ENCODE measurements at regions not wholly inside any gene's neighbourhood (a gene's known extent, or its start where the extent isn't known, plus 50 kb on each side); places are given as distances from the start of the nearest gene placed in this dataset.

DNA sequence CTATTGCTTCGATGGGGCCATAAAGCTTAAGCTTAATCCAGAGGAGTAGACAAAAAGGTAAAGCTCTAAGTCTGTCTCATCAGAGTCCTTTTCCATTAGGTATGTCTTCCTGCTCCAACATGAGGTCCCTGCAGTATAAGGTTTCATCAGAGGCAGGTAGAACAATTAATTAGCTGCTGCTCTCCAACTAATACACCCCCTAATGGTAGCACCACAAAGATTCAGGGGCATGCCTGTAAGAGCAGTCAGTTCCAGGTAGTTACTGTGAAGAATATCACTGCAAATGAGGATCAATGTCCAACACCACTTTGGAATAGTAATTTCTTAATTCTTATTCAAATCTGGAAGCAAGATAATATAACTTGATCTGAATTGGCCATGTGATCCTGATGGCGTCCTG lies 160.3 kb upstream of the ESRRG start:
- DNase-seq (ENCODE audit: low read depth) = no peak

DNA sequence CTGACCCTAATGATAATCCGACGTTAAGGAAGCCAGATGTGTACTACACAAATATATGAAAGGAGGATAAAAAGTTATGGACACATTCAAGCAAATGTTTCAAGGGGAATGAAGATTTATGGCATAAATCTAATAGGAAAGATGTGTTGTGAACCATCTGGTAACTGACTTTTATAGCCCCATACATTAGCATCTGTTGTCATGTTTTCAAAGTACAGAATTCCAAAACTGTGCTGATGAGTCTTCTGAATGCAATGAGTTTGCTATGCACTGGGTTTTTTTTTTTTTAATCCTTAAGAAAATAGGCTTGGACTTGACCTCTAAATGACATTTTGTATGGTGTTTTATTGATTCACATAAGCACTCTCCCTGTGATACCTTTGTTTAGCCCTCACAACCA lies 158.5 kb upstream of the ESRRG start:
- no peak for DNase-seq (ENCODE audit: low read depth)

DNA sequence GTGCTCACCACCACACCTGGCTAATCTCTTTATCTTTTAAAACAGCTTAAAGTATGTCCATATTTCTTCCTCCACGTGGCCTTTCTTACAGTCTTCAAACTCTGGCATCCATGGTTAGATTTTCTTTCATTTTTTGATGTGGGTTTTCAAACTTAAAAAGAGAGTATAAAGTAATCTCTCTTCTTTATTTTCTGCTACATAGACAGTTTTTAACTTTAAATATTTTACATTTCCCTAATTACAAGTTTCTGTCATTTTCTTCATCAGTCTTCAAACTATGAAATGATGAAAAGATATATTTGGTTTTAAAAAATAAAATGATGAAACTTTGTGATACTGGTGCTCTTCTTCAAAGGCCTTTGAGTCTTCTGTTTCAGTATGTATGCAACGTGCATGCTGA lies 143.5 kb upstream of the ESRRG start:
- no peak for DNase-seq (ENCODE audit: low read depth)

DNA sequence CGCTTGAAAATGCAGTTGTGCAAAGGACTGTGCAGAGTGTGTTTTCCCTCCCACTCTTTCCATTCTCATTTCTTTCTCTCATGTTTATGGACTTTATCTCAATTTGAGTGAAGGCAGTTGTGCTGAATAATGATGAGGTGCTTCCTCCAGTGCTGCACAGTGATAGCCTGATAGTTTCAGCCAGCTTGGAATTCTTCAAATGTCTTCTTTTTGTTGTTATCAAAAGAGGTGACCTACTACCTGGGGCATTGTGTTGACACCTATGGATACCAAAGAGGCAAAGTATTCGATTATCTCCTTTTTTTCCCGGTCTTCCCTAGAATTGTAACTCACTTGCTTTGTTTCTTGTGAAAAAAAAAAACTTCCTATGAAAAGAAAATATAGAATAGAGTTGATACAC lies 132.6 kb upstream of the ESRRG start:
- no peak for DNase-seq (ENCODE audit: low read depth)

DNA sequence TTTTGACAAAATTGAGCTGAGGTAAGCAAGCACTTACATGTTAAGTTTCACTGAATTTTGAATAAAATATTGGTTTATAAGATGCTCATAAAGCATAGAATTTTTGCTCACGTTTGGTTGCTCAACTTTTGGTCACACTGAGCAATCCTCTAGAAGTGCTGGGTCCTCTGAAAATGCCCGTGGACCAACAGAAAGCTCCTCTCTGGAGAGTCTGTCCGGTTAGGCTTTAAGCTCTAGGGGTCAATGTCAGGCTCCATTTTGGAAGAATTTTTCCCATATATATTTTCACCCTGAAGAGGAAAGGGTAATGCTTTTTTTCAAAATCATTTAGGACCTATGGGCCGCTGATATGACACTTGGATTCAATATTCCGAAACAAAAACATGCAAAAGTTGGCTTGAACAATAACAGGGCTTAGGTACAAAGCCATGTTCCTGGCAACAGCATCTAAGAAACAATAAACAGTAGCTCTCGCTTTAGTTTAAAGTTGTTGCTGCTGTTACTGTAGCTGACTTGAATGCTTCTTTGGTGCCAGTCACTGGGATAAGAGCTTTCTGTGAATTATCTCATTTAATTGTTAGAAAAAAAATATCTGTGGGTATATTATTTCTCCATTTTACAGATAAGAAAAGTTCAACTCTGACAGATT lies 131.7 kb upstream of the ESRRG start:
- no peak for DNase-seq (ENCODE audit: low read depth)

DNA sequence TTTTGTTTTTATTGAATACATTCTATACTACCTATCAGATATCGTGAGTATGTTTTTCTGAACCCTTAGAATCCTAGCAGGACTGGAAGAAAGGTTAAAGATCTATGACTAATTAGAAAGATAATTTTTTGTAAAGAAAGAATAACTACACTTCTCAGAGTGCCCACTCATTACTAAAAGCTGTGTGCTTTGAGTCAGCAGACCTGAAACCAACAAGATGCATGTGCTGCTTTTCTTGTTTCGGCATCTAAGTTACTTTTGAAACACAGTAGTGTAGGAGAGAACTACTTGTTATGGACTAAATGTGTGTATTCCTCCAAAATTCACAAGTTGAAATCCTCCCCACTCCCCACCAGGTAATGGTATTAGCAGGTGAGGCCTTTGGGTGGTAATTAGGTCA lies 127.8 kb upstream of the ESRRG start:
- DNase-seq (ENCODE audit: low read depth) = no peak

DNA sequence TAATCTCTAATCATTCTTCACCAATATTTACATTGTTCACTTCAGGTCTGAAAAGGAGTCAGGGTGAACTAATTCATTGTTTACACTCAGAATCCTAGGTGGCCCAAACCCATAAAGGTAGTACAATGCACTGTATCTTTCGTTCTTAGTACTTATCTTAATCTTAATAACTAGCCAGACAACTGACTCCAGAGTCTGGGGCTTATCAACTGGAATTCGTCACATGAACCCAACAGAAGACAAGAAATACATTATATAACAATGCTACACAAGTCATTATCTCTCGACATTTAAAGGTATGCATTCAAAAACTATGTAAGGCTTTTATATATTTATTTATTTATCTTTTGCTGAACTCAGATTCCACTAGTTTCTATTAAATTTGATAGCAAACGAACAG lies 125.9 kb upstream of the ESRRG start:
- no peak for DNase-seq (ENCODE audit: low read depth)

DNA sequence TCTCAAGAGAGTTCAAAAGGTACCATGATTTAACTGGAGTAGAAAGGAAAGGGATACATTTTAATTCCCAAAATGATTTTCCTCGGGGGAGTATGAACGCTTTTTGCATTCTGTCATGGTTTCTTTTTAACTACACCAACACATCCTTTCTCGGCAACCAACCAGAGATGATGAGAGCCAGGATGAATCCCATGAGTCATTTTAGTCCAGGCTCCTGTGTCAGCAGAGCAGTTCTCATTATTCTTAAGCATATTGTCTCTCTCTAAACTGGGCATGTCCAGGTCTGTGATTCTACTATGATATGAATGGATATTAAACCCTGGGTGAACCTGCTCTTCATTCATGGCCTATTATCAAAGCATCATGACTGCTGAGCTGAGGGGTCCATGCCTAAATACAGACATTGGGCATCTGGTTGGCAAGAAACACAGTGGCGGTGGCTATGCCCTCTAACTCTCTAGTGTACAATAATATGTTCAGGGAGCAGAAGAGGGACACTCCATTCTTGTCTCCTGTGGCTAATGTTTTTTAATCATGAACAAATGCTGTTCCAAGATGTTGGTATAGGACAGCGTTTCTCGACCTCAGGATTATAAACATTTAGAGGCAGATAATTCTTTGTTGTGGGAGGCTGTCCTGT lies 124.3 kb upstream of the ESRRG start:
- no peak for DNase-seq (ENCODE audit: low read depth)

DNA sequence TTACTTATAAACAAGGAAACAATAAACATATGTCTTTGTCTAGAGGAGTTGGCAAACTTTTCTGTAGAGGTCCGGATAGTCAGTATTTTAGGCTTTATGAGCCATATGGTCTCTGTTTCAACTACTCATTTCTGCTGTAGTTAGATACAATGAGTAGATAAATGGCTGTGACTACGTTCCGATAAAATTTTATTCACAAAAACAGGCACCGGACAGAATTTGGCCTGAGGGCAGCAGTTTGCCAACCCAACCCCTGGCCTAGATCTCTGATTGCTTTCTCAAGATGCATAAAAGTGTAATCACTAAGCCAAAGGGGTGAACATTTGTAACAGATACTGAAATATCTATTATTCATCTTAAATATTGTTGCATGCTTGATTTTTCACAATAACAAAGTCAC lies 123.1 kb upstream of the ESRRG start:
- DNase-seq (ENCODE audit: low read depth) = no peak

DNA sequence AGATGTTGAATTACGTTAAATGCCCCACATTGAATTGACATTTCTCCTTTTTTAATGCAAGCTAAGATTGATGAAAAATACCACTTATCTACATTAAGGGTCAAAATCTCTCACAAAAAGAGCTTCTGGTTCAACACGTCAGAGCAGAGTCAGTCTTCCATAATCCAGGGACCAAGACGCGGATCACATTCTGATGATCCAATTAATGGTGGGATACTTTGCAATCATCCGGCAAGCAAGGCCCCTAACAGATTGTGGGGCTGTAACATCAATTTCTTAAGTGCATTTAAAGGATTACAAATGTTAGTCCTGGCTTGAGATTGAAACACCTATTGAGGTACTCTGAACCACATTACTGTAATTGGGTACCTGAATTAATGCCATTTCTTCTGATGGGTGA lies 120.2 kb upstream of the ESRRG start:
- DNase-seq (ENCODE audit: low read depth) = no peak

DNA sequence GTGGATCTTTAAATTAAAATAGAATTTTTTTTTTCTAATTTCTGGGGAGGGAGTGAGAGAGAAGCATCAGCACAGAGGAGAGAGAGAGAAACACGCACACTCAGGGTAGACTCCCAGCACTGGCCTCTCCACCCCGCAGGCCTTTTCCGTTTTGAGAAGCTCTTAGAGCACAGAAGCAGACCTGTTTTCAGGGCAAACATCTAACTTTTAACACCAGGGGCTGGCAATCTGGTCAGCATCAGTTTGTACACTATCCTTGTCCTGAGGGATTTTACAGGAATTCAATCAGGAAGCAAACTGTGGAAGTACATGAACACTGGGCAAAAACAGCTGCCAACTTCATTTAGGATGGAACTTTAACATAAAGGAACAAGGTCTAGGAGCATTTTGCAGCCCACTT lies 117.9 kb upstream of the ESRRG start:
- DNase-seq (ENCODE audit: low read depth) = no peak

DNA sequence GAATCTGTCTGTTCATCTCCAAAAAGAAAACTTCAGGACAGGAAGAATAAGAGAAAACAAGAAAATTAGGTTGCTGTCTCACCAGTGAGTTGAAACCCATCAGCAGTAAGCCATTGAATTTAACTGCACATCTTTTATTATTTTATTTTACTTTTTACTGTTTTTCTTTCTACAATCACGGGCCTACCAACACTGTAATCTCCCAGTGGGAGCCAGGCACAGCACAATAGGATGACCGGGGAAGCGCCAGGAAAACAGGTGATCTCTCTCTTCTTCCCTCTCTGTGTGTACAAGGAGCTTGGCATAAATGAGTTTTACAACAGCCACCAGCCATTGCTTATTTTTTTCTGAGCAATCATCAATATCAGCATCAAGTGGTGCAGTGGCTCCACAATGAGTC lies 113.1 kb upstream of the ESRRG start:
- no peak for DNase-seq (ENCODE audit: low read depth)

DNA sequence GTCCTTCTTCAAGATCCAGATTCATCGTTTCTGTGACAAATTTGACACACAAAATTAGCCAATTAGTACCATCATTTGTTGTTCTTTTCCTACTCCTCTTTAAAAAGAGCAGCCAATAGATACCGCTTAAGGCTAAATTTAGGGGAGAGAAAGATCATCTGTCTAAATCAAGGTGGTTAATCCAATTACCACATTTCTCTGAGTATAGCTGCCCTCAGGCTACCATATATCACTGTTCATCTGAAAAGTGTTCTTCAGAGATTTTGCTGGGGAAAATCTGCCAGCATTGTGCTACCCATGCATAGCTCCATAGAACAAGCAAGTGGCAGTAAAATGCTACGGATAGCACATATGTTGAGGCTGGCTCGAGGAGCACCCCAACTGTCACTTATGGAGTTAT lies 110.3 kb upstream of the ESRRG start:
- DNase-seq (ENCODE audit: low read depth) = no peak

DNA sequence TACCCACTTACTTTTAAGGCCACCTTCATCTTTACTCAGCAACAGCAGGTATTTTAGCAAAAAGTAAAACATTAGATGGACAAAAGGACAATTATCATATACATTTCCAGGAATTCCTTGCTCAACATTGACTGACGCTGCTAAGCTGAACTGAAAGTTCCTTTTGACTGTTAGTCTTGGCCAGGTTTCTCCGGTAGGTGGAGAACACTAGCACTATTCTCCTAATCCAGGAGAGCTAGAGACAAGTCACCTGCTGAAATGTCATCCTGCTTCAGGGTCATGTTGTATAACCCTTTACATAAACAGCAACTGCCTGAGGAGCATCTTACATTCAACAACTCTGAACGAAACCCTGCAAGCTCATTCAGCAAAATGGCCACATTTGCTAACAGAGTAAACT lies 109.0 kb upstream of the ESRRG start:
- DNase-seq (ENCODE audit: low read depth) = no peak

DNA sequence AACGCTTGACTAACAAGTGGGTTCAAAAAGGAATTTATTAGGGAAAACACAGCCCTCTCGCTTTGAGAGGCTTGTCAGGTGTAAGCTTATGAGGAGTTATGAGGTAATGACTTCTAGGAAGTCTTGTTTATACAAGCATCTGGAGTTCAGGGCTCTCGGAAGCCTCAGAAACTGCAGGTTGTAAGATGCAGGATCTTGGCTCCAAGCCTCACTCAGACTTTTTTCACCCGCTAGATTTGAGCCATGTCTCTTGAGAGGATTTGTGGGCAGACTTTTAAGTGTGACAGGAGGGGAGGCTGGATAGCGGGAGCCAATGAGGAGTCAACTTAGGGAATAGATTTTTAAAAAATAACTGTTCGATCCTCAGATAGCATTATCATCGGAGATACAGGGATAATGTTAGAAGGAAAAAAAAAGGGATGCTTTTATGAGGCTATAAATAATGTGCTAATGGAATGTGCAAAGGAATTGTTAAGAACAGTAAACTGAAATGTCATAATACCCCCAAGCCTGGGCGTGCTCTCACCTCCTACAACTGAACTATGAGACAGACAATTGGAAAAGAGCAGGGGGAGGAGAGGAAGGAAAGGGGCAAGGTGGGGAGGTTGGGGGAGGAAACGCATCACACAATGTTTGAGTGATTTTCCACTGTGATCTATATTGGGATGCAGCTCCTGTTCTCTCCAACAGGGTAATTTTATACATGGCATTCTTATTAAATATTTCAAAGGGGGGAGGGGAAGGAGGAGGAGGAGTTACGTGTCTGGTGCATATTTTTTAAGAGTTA lies 107.4 kb upstream of the ESRRG start:
- DNase-seq (ENCODE audit: low read depth) = no peak

DNA sequence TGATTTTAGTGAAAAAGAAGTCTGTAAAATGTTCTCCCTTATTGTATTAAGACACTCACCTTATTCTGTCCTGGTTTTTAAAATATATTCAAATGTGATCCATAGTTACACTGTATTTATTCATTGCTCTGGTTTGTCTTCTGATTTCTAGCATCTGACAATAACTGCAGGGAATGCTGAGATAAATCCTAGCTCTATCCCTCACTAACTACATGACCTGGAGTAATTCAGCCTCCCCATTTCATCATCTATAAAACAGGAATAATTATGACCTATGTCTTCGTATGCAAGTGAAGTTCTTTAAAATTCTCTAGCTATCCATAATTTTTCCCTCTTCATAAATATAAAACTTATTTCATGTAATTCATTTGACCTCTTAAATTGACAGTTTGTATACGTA lies 104.0 kb upstream of the ESRRG start:
- no peak for DNase-seq (ENCODE audit: low read depth)

DNA sequence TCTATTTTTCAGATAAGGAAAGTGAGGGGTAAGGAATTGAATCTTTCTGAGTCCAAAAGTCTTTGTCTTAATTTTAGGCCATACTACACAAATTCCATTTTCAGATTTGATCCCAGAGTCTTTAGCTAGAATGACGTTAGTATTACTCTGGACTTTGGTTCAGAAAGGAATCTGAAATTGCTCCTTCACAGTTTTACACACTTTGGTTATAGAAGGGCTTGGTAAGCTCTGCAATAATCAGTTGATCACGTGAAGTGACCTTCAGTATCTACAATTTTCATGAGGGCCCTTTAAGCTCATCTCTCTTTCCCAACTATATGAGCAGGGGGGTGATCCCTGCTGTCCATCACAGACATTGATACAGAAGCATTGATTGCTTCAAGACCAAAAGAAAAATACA lies 103.4 kb upstream of the ESRRG start:
- no peak for DNase-seq (ENCODE audit: low read depth)

DNA sequence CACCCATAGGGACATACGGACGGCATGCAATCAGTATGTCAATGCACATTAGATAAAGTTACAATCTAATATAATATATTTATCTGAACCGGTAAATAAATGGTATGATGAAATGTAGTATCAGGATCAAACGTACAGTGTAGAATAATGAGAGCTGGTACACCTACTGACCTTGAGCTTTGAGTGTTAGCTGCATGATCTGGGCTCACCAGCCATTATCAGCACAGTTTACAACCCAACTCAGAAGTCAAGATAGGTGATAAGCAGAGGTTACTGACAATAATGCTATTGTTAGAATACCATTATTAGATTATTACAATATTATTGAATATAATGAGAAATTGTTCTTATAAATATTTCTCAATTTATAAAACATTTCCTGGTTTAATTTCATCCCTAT lies 103.0 kb upstream of the ESRRG start:
- DNase-seq (ENCODE audit: low read depth) = no peak

DNA sequence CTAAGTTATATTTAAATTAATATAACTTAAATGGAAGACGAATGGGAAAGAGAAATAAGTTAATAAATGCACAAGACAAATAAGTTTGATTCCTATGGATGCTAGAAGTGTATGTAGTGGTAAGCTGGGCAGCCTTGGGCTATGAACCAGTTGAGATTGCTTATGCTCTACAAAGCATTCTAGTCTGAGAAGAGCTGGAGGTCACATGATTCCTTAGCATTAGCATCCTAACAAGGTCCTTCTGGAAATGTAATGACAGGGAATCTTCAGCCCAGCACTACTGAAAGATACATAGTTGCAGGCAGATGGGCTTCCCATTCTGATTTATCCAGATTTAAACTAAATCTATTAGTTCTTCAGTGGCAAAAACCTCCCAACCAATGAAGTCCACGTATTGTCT lies 102.3 kb upstream of the ESRRG start:
- no peak for DNase-seq (ENCODE audit: low read depth)

DNA sequence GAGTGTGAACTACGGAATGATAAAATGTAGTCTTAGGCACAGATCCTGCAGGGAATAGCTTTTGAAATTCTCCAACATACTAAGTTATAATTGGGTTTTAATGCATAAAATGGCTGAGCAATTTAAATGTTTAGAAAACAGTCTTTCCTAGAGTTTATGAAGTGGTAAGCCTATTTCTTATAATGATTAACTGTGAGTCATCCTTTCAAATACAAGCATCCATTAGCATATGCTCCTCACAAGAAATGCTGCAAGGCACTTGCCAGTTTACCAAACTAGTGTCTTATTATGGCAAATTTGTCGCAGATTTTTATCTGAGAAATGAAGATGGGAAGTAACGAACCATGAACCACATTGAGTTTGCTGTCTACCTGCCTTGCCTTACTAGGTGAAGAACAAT lies 101.3 kb upstream of the ESRRG start:
- DNase-seq (ENCODE audit: low read depth) = no peak

DNA sequence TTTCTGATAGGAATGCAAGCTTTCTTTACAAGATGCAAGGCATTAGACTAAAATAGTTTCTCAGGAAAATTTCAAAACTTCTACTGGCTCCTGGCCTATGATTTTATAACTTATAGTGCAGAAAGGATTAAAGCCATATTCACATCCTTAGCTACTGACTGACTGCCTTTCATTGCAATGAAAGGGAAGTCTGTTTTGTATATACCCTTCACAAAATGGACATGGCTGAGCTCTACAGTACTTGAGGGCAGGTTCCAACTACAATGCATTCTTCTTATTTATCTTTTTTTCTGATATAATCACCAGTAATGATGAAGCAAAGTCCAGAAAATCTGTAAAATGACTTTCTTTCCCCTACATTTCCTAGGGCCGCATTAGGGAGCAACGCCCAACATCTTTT lies 100.5 kb upstream of the ESRRG start:
- DNase-seq (ENCODE audit: low read depth) = no peak

DNA sequence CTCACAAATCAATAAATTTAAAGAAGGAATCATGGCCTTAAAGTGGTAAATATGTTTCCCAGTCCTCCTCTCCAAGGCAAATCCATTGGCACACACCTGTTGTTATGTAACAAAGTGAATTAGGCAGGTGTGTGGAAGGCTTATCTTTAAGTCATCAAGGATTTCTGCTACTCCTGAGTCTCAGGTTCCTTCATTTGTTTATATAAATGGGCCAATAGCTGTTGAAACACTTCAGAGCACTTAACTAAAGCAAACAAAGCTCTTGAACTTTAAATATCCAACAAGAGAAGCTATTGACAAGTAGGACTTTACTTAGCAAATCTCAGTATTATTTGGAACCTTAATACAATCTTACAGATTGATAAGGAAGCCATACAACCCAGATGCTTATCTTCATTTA lies 99.3 kb upstream of the ESRRG start:
- no peak for DNase-seq (ENCODE audit: low read depth)

DNA sequence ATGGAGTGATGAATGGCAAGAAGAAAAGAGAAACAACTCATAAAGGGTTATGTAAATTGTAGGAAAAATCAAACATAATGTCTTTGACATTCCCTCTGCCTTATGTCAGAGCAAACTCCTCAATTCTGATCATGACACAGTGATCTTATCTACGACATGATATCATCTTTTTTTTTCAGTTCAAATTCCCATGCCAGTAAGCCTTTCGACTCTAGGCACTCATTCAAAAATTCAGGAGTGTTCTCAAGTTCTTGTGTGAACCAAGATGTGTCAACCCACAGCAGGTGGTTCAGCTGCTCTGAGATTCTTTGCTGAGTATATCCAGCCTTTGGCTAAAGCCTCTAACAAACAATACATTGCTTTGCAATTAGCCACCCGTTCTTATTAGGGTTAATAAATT lies 97.1 kb upstream of the ESRRG start:
- no peak for DNase-seq (ENCODE audit: low read depth)

DNA sequence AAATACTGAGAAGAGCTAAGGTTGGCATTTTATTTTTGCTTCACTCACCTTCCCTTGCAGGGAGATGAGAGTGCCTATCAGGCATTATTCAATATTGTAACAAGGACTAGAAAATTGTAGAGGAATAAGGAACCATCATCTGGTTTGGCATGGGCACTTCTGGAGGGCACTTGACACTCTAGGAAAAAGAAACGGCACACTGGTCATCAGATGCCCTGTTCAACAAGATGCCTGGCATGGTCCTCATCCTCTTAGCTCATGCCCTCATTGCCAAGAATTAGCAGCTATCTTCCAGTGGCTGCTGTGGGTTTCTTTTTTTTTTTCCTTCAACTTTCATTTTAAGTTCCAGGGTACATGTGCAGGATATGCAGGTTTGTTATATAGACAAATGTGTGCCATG lies 95.1 kb upstream of the ESRRG start:
- no peak for DNase-seq (ENCODE audit: low read depth)

Data from stromal cell of bone marrow (primary cell).